UCSD-AML1 (cell line): ENCODE measurements at regions not wholly inside any gene's neighbourhood (a gene's known extent, or its start where the extent isn't known, plus 50 kb on each side); places are given as distances from the start of the nearest gene placed in this dataset.
A peak's percentile ranks its signal among the peaks of the same experiment; 100 is the strongest.
"Not testable (repeated sequence)": the region's sequence is repeated elsewhere in the genome, so short reads cannot be mapped to it uniquely, and the experiment has no call there.

Experiments used
- DNase-seq: peaks from one replicate; lab custom pipeline; 2025; ENCODE audit not compliant: unreplicated experiment; lab: John Stamatoyannopoulos, UW

GRCh38 chr5:29023541-29023940 is 1985.2 kb upstream of the CDH9 start:
- no peak for DNase-seq

GRCh38 chr5:29017501-29017900 is 1979.1 kb upstream of the CDH9 start:
- DNase-seq = no peak

- peak; percentile 8 for DNase-seq
These were observed 1977.7 kb upstream of the CDH9 start for GRCh38 chr5:29016067-29016466.

GRCh38 chr5:29015523-29015922 is 1977.1 kb upstream of the CDH9 start:
- DNase-seq = no peak

GRCh38 chr5:29005386-29005785 is 1967.0 kb upstream of the CDH9 start:
- no peak for DNase-seq

- DNase-seq = no peak
These were observed 1964.1 kb upstream of the CDH9 start for GRCh38 chr5:29002481-29002880.

- DNase-seq = no peak
These were observed 1963.3 kb upstream of the CDH9 start for GRCh38 chr5:29001666-29002065.

- DNase-seq = no peak
These were observed 1946.3 kb upstream of the CDH9 start for GRCh38 chr5:28984639-28985038.

GRCh38 chr5:28975508-28975907 is 1937.1 kb upstream of the CDH9 start:
- DNase-seq = no peak

- peak; percentile 8 for DNase-seq
These were observed 1929.5 kb upstream of the CDH9 start for GRCh38 chr5:28967848-28968247.

GRCh38 chr5:28961816-28962215 is 1923.4 kb upstream of the CDH9 start:
- no peak for DNase-seq

GRCh38 chr5:28958581-28958980 is 1920.2 kb upstream of the CDH9 start:
- DNase-seq = no peak

GRCh38 chr5:28957450-28957849 is 1919.1 kb upstream of the CDH9 start:
- no peak for DNase-seq

- DNase-seq = no peak
These were observed 1915.7 kb upstream of the CDH9 start for GRCh38 chr5:28954074-28954473.

GRCh38 chr5:28947865-28948264 is 1909.5 kb upstream of the CDH9 start:
- DNase-seq = no peak

- DNase-seq = no peak
These were observed 1907.5 kb upstream of the CDH9 start for GRCh38 chr5:28945859-28946258.

- not testable (repeated sequence) for DNase-seq
These were observed 1891.0 kb upstream of the CDH9 start for GRCh38 chr5:28929366-28929765.

- DNase-seq = not testable (repeated sequence)
These were observed 1890.0 kb upstream of the CDH9 start for GRCh38 chr5:28928327-28928790.

GRCh38 chr5:28927559-28928326 is 1889.4 kb upstream of the CDH9 start:
- no peak for DNase-seq

- no peak for DNase-seq
These were observed 1888.0 kb upstream of the CDH9 start for GRCh38 chr5:28926422-28926821.

- no peak for DNase-seq
These were observed 1879.2 kb upstream of the CDH9 start for GRCh38 chr5:28917631-28918030.

GRCh38 chr5:28914297-28914696 is 1875.9 kb upstream of the CDH9 start:
- DNase-seq = no peak

GRCh38 chr5:28903643-28904042 is 1865.3 kb upstream of the CDH9 start:
- DNase-seq = no peak
